A549 (cell line): ENCODE measurements at regions not wholly inside any gene's neighbourhood (a gene's known extent, or its start where the extent isn't known, plus 50 kb on each side); places are given as distances from the start of the nearest gene placed in this dataset.

Experiments
- CEBPB ChIP-seq, 2 experiments: fragments of >200 bp in 1 of 2; sonication (Bioruptor Twin) in 1 of 2; formaldehyde crosslinking in 1 of 2; IDR thresholded peaks; 2 replicates each; pipeline ENCODE4 v1.6.1; 2012 to 2016
- EHMT2 ChIP-seq: fragments of 200-600 bp; sonication (generic); IDR thresholded peaks from 2 replicates; pipeline ENCODE4 v1.6.1; 2016; ENCODE audit warnings: antibody characterized with exemption, low read depth, mild to moderate bottlenecking, moderate library complexity
- HOXA7 ChIP-seq: fragments of 250-450 bp; sonication (Bioruptor Pico); IDR thresholded peaks from 2 replicates; pipeline ENCODE4 v1.5.0; 2020; ENCODE audit warnings: mild to moderate bottlenecking, moderate library complexity
- JUN ChIP-seq, 2 experiments: fragments of >200 bp; sonication (Bioruptor Twin); formaldehyde crosslinking; IDR thresholded peaks; 2 replicates in 1 of 2; 3 replicates in 1 of 2; pipeline ENCODE4 v1.6.1; 2016 to 2017
- MAZ ChIP-seq: fragments of 150-350 bp; IDR thresholded peaks from 2 replicates; pipeline ENCODE4 v1.6.1; 2014; ENCODE audit warnings: antibody characterized with exemption, low read depth, low read length, borderline replicate concordance
- NFE2L2 ChIP-seq: fragments of 150-350 bp; conservative IDR thresholded peaks from 2 replicates; pipeline ENCODE4 v1.6.1; 2014; ENCODE audit warnings: low read length
- POLR2A ChIP-seq: IDR thresholded peaks from 2 replicates; pipeline ENCODE4 v1.6.1; 2012; ENCODE audit warnings: mild to moderate bottlenecking, low read length
- POLR2AphosphoS2 ChIP-seq: conservative IDR thresholded peaks from 2 replicates; pipeline ENCODE4 v1.6.1; 2012; ENCODE audit warnings: low read length, improper control_type of control experiment, inconsistent platforms
- RAD21 ChIP-seq, 2 experiments: fragments of >200 bp in 1 of 2; sonication (Bioruptor Twin) in 1 of 2; formaldehyde crosslinking in 1 of 2; IDR thresholded peaks in 1 of 2; conservative IDR thresholded peaks in 1 of 2; 2 replicates in 1 of 2; 3 replicates in 1 of 2; pipeline ENCODE4 v1.6.1; 2012 to 2018; ENCODE audit warnings: inconsistent platforms in 1 of 2
- RNF2 ChIP-seq: fragments of 200-600 bp; sonication (generic); IDR thresholded peaks from 2 replicates; pipeline ENCODE4 v1.6.1; 2016; ENCODE audit warnings: low read depth, mild to moderate bottlenecking, antibody characterized with exemption, moderate library complexity, borderline replicate concordance
- TP53 ChIP-seq: fragments of 250-450 bp; sonication (Bioruptor Pico); IDR thresholded peaks from 2 replicates; pipeline ENCODE4 v1.5.0; 2021; ENCODE audit warnings: mild to moderate bottlenecking, moderate library complexity
- TF ChIP-seq, protein P1 (sequence below): fragments of >200 bp; sonication (Bioruptor Twin); formaldehyde crosslinking; IDR thresholded peaks from 3 replicates; pipeline ENCODE4 v1.5.1; 2016
- TF ChIP-seq, protein P2 (sequence below): fragments of 450-650 bp; IDR thresholded peaks from 2 replicates; pipeline ENCODE4 v1.6.1; 2014; ENCODE audit warnings: antibody characterized with exemption

GRCh38 chr1:157193219-157193618 is 55.0 kb upstream of the ETV3 start:
- TF ChIP-seq, protein P1, sequence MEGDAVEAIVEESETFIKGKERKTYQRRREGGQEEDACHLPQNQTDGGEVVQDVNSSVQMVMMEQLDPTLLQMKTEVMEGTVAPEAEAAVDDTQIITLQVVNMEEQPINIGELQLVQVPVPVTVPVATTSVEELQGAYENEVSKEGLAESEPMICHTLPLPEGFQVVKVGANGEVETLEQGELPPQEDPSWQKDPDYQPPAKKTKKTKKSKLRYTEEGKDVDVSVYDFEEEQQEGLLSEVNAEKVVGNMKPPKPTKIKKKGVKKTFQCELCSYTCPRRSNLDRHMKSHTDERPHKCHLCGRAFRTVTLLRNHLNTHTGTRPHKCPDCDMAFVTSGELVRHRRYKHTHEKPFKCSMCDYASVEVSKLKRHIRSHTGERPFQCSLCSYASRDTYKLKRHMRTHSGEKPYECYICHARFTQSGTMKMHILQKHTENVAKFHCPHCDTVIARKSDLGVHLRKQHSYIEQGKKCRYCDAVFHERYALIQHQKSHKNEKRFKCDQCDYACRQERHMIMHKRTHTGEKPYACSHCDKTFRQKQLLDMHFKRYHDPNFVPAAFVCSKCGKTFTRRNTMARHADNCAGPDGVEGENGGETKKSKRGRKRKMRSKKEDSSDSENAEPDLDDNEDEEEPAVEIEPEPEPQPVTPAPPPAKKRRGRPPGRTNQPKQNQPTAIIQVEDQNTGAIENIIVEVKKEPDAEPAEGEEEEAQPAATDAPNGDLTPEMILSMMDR, result no peak
- TF ChIP-seq POLR2A (no peak), TP53 (CRISPR knock-in tag) (no peak), JUN (IDR thresholded peaks at IDR 0.05) (no peak), NFE2L2 (no peak), HOXA7 (CRISPR knock-in tag) (no peak), MAZ (no peak), POLR2AphosphoS2 (no peak), EHMT2 (no peak), RAD21 (conservative IDR thresholded peaks at IDR 0.05 in 1 of 2, IDR thresholded peaks at IDR 0.05 in 1 of 2) (no peak), RNF2 (no peak), CEBPB (IDR thresholded peaks at IDR 0.05) (no peak)
- TF ChIP-seq, protein P2, sequence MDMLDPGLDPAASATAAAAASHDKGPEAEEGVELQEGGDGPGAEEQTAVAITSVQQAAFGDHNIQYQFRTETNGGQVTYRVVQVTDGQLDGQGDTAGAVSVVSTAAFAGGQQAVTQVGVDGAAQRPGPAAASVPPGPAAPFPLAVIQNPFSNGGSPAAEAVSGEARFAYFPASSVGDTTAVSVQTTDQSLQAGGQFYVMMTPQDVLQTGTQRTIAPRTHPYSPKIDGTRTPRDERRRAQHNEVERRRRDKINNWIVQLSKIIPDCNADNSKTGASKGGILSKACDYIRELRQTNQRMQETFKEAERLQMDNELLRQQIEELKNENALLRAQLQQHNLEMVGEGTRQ, result no peak
